Lung (tissue), 11 donors: ENCODE measurements at regions not wholly inside any gene's neighbourhood (a gene's known extent, or its start where the extent isn't known, plus 50 kb on each side); places are given as distances from the start of the nearest gene placed in this dataset.

Experiments used
- ATAC-seq: fragments of 200-7000 bp; cut with Tn5 transposase; one replicate; pipeline ENCODE4 v1.9.1; 2020; ENCODE audit warnings: moderate number of reproducible peaks; ENCODE audit not compliant: insufficient read depth, low FRiP score
- DNase-seq, 3 donors: peaks; one replicate each; pipeline ENCODE4 v3.0.0-alpha.2; 2013 to 2017
- H3K27ac ChIP-seq, 2 donors: one replicate each; pipeline ENCODE4 v1.5.1; 2013; ENCODE audit warnings: mild to moderate bottlenecking in 2 of 2, moderate library complexity in 2 of 2, control low read depth in 1 of 2, inconsistent platforms in 1 of 2, low read depth in 1 of 2, low read length in 1 of 2
- H3K27me3 ChIP-seq, 3 donors: one replicate each; pipeline ENCODE4 v1.5.1; 2013; ENCODE audit warnings: low read length in 2 of 3; ENCODE audit not compliant: control insufficient read depth in 3 of 3, insufficient read depth in 3 of 3
- H3K36me3 ChIP-seq, 4 donors: one replicate each; pipeline ENCODE4 v1.5.1; 2013; ENCODE audit warnings: low read length in 4 of 4, mild to moderate bottlenecking in 1 of 4, moderate library complexity in 1 of 4; ENCODE audit not compliant: control insufficient read depth in 4 of 4, insufficient read depth in 4 of 4
- H3K4me1 ChIP-seq, 5 donors: one replicate each; pipeline ENCODE4 v1.5.1; 2013; ENCODE audit warnings: low read length in 5 of 5, mild to moderate bottlenecking in 2 of 5, moderate library complexity in 1 of 5; ENCODE audit not compliant: control insufficient read depth in 5 of 5, insufficient read depth in 5 of 5
- H3K4me3 ChIP-seq: one replicate; pipeline ENCODE4 v1.5.1; 2013; ENCODE audit warnings: mild to moderate bottlenecking, control low read depth, moderate library complexity
- H3K9ac ChIP-seq, 2 donors: one replicate each; pipeline ENCODE4 v1.5.1; 2013; ENCODE audit warnings: low read length in 2 of 2, control low read depth in 1 of 2; ENCODE audit not compliant: insufficient read depth in 1 of 2
- H3K9me3 ChIP-seq, 4 donors: one replicate each; pipeline ENCODE4 v1.5.1; 2013; ENCODE audit warnings: low read length in 3 of 4, mild to moderate bottlenecking in 1 of 4, moderate library complexity in 1 of 4; ENCODE audit not compliant: control insufficient read depth in 4 of 4, insufficient read depth in 3 of 4
- WGBS, 2 donors: extraction: QIAGEN DNeasy Blood & Tissue Kit; methylation state at CpG; one replicate each; pipeline ENCODE4 v1.1.7; 2013; 5-methylcytosine and 5-hydroxymethylcytosine counted together
- TF ChIP-seq, protein P1 (sequence below): IDR thresholded peaks from 2 replicates; pipeline ENCODE4 v1.5.1; 2012; ENCODE audit warnings: mild to moderate bottlenecking; ENCODE audit errors: control extremely low read depth, extremely low read depth
- donor health status: control.
- donor health status: control.
- donor health status: Bipolar disorder and iron deficiency.
- donor health status: healthy.
- donor health status: DM: yes; HTN: yes; CAD: no.

GRCh38 chrX:95585321-95585720 lies 1099.3 kb upstream of the DIAPH2 start:
- ATAC-seq (no peak), DNase-seq (no peak)
- TF ChIP-seq, protein P1, sequence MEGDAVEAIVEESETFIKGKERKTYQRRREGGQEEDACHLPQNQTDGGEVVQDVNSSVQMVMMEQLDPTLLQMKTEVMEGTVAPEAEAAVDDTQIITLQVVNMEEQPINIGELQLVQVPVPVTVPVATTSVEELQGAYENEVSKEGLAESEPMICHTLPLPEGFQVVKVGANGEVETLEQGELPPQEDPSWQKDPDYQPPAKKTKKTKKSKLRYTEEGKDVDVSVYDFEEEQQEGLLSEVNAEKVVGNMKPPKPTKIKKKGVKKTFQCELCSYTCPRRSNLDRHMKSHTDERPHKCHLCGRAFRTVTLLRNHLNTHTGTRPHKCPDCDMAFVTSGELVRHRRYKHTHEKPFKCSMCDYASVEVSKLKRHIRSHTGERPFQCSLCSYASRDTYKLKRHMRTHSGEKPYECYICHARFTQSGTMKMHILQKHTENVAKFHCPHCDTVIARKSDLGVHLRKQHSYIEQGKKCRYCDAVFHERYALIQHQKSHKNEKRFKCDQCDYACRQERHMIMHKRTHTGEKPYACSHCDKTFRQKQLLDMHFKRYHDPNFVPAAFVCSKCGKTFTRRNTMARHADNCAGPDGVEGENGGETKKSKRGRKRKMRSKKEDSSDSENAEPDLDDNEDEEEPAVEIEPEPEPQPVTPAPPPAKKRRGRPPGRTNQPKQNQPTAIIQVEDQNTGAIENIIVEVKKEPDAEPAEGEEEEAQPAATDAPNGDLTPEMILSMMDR, result no peak
- 76 to 92% methylated on average over 2 of the region's 2 CpGs for WGBS, 2 donors
- H3K27me3 ChIP-seq, result peaks cover 0 to 11% (median 0%) of the 10 kb centered on the region in 3 donors
- H3K4me1 ChIP-seq, result no peaks in the 10 kb centered on the region
- H3K9me3 ChIP-seq, result no peaks in the 10 kb centered on the region
- H3K9ac ChIP-seq, result no peak overlapping the region
- H3K4me3 ChIP-seq, result no peak overlapping the region
- H3K27ac ChIP-seq, result no peak overlapping the region
- H3K36me3 ChIP-seq, result no peaks in the 10 kb centered on the region

GRCh38 chrX:95612350-95612749 lies 1072.3 kb upstream of the DIAPH2 start:
- peaks cover 0 to 1% (median 0%) of the 10 kb centered on the region in 4 donors for H3K9me3 ChIP-seq
- DNase-seq (no peak), ATAC-seq (no peak)
- no peak overlapping the region for H3K9ac ChIP-seq
- no peak overlapping the region for H3K4me3 ChIP-seq
- no peaks in the 10 kb centered on the region for H3K27me3 ChIP-seq
- TF ChIP-seq, protein P1, result no peak
- no peak overlapping the region for H3K27ac ChIP-seq
- 75 to 91% methylated on average over 2 of the region's 2 CpGs for WGBS, 2 donors
- H3K4me1 ChIP-seq, result no peaks in the 10 kb centered on the region
- H3K36me3 ChIP-seq, result no peaks in the 10 kb centered on the region

- 74 to 86% methylated on average over 5 of the region's 5 CpGs for WGBS, 2 donors
- Histone ChIP-seq H3K9me3 (no peaks in the 10 kb centered on the region), H3K36me3 (no peaks in the 10 kb centered on the region), H3K9ac (no peak overlapping the region), H3K27ac (no peak overlapping the region), H3K27me3 (peaks cover 0 to 4% (median 0%) of the 10 kb centered on the region in 3 donors), H3K4me3 (no peak overlapping the region), H3K4me1 (no peaks in the 10 kb centered on the region)
- TF ChIP-seq, protein P1, result no peak
- ATAC-seq, result no peak
- no peak for DNase-seq
Measured at GRCh38 chrX:95622200-95622599, 1062.4 kb upstream of the DIAPH2 start.

DNA sequence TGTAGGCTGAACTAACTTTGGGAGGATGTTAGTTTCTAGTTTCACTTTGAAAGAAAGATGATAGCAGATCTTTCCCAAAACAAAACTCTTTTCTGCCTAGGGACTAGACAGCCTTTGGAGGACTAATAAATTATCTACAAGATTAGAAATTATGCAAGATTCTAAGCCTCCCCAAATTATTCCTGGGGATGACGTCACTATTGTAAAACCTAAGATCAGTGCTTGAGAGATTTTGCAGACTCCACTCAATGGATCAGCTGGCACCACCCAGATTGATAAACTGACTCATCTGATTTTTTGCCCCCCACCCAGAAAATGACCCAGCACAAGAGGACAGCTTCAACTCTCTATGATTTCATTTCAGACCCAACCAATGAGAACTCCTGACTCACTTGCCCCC lies 1057.9 kb upstream of the DIAPH2 start:
- Histone ChIP-seq H3K36me3 (no peaks in the 10 kb centered on the region), H3K9ac (no peak overlapping the region), H3K27me3 (peaks cover 0 to 4% (median 0%) of the 10 kb centered on the region in 3 donors), H3K4me3 (no peak overlapping the region), H3K4me1 (no peaks in the 10 kb centered on the region), H3K9me3 (no peaks in the 10 kb centered on the region), H3K27ac (no peak overlapping the region)
- TF ChIP-seq, protein P1, result no peak
- WGBS, 2 donors, result 76 to 93% methylated on average over 1 of the region's 1 CpG
- no peak for DNase-seq
- ATAC-seq, result no peak
